PC-9 (cell line): ENCODE measurements at regions not wholly inside any gene's neighbourhood (a gene's known extent, or its start where the extent isn't known, plus 50 kb on each side); places are given as distances from the start of the nearest gene placed in this dataset.
A peak's percentile ranks its signal among the peaks of the same experiment; 100 is the strongest.

ENCODE experiments used
- BruUV-seq: library from RNA; stranded (reverse); fragments of 400-500 nt; replicated peaks from 2 replicates; lab custom pipeline; 2021; lab: Mats Ljungman, UMichigan
- CTCF ChIA-PET: fragments of 300-600 bp; sonication (Branson Sonifier 250); formaldehyde crosslinking; loops from one replicate; lab custom pipeline; 2022; ENCODE audit warnings: antibody characterized with exemption; lab: Charles Lee
- POLR2A ChIA-PET: fragments of 300-600 bp; sonication (Branson Sonifier 250); formaldehyde crosslinking; loops from one replicate; lab custom pipeline; 2022; ENCODE audit warnings: antibody characterized with exemption; ENCODE audit not compliant: unreplicated experiment; lab: Charles Lee
- DNase-seq, 2 experiments: peaks; one replicate each; pipeline versions ENCODE4 v3.0.0 to v3.0.0-alpha.2; 2015 to 2022; ENCODE audit warnings: mixed read lengths in 1 of 2
- H2AFZ ChIP-seq: fragments of 200-600 bp; sonication (generic); 2 replicates; pipeline ENCODE4 v1.8.1; 2017; ENCODE audit warnings: antibody characterized with exemption
- H3F3A ChIP-seq: fragments of 200-600 bp; sonication (generic); 2 replicates; pipeline ENCODE4 v1.8.1; 2017; ENCODE audit warnings: antibody characterized with exemption, mild to moderate bottlenecking, low read depth; ENCODE audit not compliant: insufficient read depth
- H3K27ac ChIP-seq: fragments of 200-600 bp; sonication (generic); 2 replicates; pipeline ENCODE4 v1.6.1; 2016; ENCODE audit warnings: mixed run types
- H3K27me3 ChIP-seq: fragments of 200-600 bp; sonication (generic); 2 replicates; pipeline ENCODE4 v1.6.1; 2016; ENCODE audit warnings: low read depth, mixed run types; ENCODE audit not compliant: insufficient read depth
- H3K36me3 ChIP-seq: fragments of 200-600 bp; sonication (generic); 2 replicates; pipeline ENCODE4 v1.6.1; 2016; ENCODE audit warnings: low read depth, mixed run types
- H3K4me1 ChIP-seq: fragments of 200-600 bp; sonication (generic); replicated peaks from 2 replicates; pipeline ENCODE4 v1.6.1; 2016; ENCODE audit warnings: mixed run types; ENCODE audit not compliant: insufficient read depth
- H3K4me2 ChIP-seq: fragments of 200-600 bp; sonication (generic); 2 replicates; pipeline ENCODE4 v1.6.1; 2017; ENCODE audit warnings: mixed run types
- H3K4me3 ChIP-seq: fragments of 200-600 bp; sonication (generic); 2 replicates; pipeline ENCODE4 v1.6.1; 2016; ENCODE audit warnings: mixed run types
- H3K79me2 ChIP-seq: fragments of 200-600 bp; sonication (generic); 2 replicates; pipeline ENCODE4 v1.6.1; 2017; ENCODE audit warnings: low read depth, mixed run types
- H3K9me2 ChIP-seq: fragments of 200-600 bp; sonication (generic); 2 replicates; pipeline ENCODE4 v1.8.1; 2017; ENCODE audit warnings: mild to moderate bottlenecking; ENCODE audit not compliant: insufficient read depth
- H3K9me3 ChIP-seq: fragments of 200-600 bp; sonication (generic); 2 replicates; pipeline ENCODE4 v1.8.1; 2016; ENCODE audit warnings: low read depth; ENCODE audit not compliant: insufficient read depth
- H4K20me1 ChIP-seq: fragments of 200-600 bp; sonication (generic); 2 replicates; pipeline ENCODE4 v1.8.1; 2017; ENCODE audit not compliant: insufficient read depth
- EZH2 ChIP-seq: fragments of 200-600 bp; sonication (generic); IDR thresholded peaks from 2 replicates; pipeline ENCODE4 v1.8.0; 2017; ENCODE audit warnings: antibody characterized with exemption, low read depth
- intact Hi-C: fragments of 100-400 bp; cut with micrococcal nuclease; formaldehyde crosslinking; loops from one replicate; pipeline ENCODE4 v1.10.0; 2022; ENCODE audit not compliant: unreplicated experiment
- TF ChIP-seq, protein P1 (sequence below): fragments of 200-600 bp; sonication (generic); conservative IDR thresholded peaks from 2 replicates; pipeline ENCODE4 v1.6.1; 2017; ENCODE audit warnings: mixed run types, antibody characterized with exemption, mild to moderate bottlenecking, moderate library complexity

DNA sequence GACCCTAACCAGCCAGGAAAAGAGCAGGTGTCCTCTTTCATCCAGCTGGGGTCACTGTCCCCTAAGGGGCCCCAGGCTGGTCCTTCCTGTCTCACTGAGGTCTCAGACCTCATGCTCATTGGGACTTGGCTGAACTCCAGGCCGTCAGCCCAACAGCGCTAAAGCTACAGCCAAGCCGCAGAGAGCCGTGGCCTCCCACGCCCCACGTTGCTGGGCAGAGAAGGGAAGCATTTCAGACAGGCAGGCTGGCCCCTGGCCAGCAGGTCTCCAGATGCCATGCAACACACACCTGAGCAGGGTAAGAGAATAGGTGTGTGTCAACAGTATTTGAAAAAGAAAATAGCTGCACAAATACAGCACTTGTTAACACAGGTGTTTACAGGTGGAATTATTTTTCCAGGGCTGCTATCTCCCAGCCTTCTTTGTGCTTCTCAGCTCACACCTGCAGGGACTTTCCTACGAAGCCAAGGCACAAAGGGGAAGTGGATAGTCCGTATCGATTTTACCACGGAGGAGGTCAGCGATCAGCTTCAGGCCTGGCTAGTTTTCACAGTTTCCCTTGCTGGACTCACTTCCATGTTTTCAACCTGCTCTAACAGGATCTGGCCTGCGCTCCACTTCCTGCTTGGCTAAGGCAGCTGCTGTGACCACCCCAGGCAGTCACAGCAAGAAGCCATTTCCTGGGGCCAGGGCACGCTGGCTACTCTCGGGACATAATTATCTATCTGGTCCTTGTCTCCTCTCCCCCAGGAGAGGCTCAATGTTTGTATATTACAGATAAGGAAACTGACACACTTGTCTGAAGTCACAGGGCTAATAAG, 156.1 kb upstream of the ID2 start:
- Histone ChIP-seq H2AFZ (no peak overlapping the region), H3K36me3 (no peaks in the 10 kb centered on the region), H3K79me2 (no peaks in the 10 kb centered on the region), H4K20me1 (no peaks in the 10 kb centered on the region), H3K9me3 (no peaks in the 10 kb centered on the region), H3K27me3 (peaks cover 92% of the 10 kb centered on the region), H3K9me2 (no peaks in the 10 kb centered on the region), H3K4me3 (no peak overlapping the region), H3F3A (no peaks in the 10 kb centered on the region), H3K27ac (no peak overlapping the region), H3K4me1 (no peaks in the 10 kb centered on the region), H3K4me2 (no peak overlapping the region)
- intact Hi-C loops: loop anchor here (5.0 kb wide), 1 partner anchor 162 kb away; no protein-coding TSS in a partner anchor
- TF ChIP-seq, protein P1, sequence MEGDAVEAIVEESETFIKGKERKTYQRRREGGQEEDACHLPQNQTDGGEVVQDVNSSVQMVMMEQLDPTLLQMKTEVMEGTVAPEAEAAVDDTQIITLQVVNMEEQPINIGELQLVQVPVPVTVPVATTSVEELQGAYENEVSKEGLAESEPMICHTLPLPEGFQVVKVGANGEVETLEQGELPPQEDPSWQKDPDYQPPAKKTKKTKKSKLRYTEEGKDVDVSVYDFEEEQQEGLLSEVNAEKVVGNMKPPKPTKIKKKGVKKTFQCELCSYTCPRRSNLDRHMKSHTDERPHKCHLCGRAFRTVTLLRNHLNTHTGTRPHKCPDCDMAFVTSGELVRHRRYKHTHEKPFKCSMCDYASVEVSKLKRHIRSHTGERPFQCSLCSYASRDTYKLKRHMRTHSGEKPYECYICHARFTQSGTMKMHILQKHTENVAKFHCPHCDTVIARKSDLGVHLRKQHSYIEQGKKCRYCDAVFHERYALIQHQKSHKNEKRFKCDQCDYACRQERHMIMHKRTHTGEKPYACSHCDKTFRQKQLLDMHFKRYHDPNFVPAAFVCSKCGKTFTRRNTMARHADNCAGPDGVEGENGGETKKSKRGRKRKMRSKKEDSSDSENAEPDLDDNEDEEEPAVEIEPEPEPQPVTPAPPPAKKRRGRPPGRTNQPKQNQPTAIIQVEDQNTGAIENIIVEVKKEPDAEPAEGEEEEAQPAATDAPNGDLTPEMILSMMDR: no peak
- CTCF ChIA-PET: no interaction called here
- peak in 1 of 2 experiments; percentile 43 for DNase-seq
- BruUV-seq: no TSS peak
- POLR2A ChIA-PET: no interaction called here

DNA sequence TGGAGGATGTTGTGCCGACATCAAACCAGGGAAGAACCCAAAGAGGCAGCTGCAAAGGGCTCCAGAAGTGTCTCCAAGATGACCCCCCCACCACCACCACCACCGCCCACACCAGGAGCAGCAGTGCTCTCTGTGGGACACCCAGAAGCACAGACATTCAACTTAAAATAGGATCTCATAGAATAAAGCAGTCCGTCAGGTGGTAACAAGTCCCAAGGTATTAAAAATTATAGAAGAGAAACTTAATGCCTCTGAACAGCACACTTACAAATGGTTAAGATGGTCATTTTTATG, 155.5 kb upstream of the ID2 start:
- Histone ChIP-seq H2AFZ (no peak overlapping the region), H4K20me1 (no peaks in the 10 kb centered on the region), H3K4me1 (no peaks in the 10 kb centered on the region), H3K9me3 (no peaks in the 10 kb centered on the region), H3K36me3 (no peaks in the 10 kb centered on the region), H3K9me2 (no peaks in the 10 kb centered on the region), H3K27ac (no peak overlapping the region), H3K4me3 (no peak overlapping the region), H3K4me2 (no peak overlapping the region), H3F3A (no peaks in the 10 kb centered on the region), H3K79me2 (no peaks in the 10 kb centered on the region), H3K27me3 (peaks cover 86% of the 10 kb centered on the region)
- POLR2A ChIA-PET: no interaction called here
- intact Hi-C loops: loop anchor here (5.0 kb wide), 1 partner anchor 161 kb away; no protein-coding TSS in a partner anchor
- DNase-seq: no peak
- no TSS peak for BruUV-seq
- TF ChIP-seq, protein P1: no peak
- no peak for TF ChIP-seq EZH2
- CTCF ChIA-PET: no interaction called here

DNA sequence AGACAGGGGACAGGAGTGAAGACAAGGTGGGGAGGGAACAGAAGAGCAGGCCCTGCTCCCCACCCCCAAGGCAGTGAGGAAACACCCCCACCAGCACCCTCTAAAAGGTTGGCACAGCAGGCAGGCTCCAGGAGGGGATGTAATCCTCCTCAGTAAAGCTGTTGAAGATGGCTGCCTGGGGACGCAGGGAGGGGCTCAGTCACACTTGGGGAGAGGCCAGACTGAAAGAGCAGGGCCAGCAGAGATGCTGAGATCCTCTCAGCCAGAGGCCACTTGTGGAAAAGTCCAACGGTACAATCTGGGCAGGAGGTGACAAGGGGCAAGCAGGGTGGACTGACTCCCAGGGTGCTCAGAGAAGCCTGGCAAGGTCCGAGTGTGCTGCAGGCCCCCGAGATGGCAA, 154.8 kb upstream of the ID2 start:
- TF ChIP-seq, protein P1: no peak
- no peak for TF ChIP-seq EZH2
- no TSS peak for BruUV-seq
- Histone ChIP-seq H2AFZ (no peak overlapping the region), H3K79me2 (no peaks in the 10 kb centered on the region), H3K9me2 (no peaks in the 10 kb centered on the region), H3K9me3 (no peaks in the 10 kb centered on the region), H3K4me1 (no peaks in the 10 kb centered on the region), H3K36me3 (no peaks in the 10 kb centered on the region), H4K20me1 (no peaks in the 10 kb centered on the region), H3K27me3 (peaks cover 86% of the 10 kb centered on the region), H3F3A (no peaks in the 10 kb centered on the region), H3K27ac (no peak overlapping the region), H3K4me2 (no peak overlapping the region), H3K4me3 (no peak overlapping the region)
- ChIA-PET POLR2A (no interaction called here), CTCF (no interaction called here)
- intact Hi-C loops: loop anchor here (5.0 kb wide), 1 partner anchor 160 kb away; no protein-coding TSS in a partner anchor
- DNase-seq: no peak
